ENCODE measurements at regions not wholly inside any gene's neighbourhood (a gene's known extent, or its start where the extent isn't known, plus 50 kb on each side); places are given as distances from the start of the nearest gene placed in this dataset.
"Not testable (repeated sequence)": the region's sequence is repeated elsewhere in the genome, so short reads cannot be mapped to it uniquely, and the experiment has no call there.

DNA sequence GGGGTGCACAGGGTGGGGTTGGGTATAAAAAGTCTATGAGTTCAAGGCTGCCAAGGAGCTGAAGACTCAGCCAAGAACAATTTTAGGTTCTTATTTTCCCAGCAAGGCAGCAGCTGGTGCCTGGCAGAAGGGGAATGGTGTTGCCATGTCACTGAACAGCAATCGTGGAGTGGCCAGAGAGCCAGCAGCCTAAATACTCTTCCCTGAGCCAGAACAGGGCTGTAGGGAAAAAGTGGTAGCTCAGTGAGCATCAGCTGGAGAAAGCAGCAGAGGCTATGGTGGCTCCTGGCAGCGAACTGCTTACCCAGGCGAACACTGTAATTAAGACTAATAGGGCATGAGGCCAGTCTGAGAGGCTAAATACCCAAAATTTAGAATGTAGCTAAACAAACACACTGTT is 334.9 kb downstream of the RMST start:
- no peak for DNase-seq (ENCODE audit: low spot score)

DNA sequence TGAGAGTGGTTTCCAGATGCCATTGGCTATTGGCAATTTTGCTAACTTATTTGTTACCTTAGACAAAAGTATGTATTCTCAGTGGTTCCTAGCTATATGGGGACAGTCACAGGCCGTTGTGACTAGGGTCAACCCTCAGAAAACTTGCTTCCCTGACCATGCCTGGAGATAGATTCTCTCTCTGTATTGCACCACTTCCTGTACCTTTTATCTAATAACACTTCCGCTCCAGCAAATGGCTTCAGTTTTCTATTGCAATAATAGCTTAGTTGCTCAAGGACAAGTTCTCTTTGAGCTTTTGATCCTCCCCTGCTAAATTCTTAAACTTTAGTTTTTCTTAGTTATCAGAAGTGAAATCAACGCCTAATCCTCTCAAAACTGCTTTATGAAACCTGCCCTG is 338.0 kb downstream of the RMST start:
- no peak for DNase-seq (ENCODE audit: low spot score)

DNA sequence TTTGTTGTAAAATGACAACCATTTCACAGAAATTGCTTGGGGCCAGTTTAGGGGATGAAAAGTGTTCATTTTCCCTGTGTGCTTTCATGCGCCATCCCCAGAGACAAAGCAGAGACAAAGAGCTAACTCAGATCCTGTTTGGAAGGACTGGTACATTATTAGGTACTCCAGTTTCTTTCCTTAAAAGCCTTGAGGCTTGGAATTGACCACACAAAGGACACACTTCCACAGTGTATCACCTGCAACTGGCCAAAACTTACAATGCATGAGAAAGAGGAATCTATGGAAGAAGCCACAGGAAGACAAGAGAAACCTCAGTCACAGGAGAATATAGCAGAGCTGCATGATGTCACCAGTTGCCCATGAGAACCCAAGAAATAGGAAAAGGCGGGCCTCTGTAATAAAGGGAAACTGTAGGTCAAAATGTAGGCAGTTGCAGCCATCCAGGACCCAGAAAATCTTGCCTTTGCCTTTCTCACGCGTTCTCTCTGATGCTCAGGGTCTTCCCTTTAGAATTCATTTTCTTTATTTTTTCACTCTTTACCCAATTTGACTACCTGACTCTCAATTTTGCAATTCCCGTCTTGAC is 339.0 kb downstream of the RMST start:
- no peak for DNase-seq (ENCODE audit: low spot score)

DNA sequence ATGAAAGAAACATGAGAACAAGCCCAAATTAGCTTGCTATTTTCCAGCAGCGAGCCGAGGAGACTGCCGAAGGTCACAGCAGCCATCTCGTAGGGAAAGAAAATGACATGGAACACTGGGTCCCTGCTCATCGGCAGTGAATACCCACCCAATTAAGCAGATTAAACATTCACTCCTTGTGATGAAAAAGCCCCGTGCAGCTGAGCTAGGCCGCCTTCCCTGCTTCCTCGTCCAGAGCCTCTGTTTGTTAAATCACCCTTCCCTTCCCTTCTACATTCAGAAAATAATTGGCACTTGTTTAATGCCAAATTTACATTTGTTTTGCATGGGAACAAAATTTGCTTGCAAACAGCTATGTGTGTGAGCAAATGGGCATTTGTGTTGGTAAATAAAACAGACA is 342.5 kb downstream of the RMST start:
- no peak for DNase-seq (ENCODE audit: low spot score)

DNA sequence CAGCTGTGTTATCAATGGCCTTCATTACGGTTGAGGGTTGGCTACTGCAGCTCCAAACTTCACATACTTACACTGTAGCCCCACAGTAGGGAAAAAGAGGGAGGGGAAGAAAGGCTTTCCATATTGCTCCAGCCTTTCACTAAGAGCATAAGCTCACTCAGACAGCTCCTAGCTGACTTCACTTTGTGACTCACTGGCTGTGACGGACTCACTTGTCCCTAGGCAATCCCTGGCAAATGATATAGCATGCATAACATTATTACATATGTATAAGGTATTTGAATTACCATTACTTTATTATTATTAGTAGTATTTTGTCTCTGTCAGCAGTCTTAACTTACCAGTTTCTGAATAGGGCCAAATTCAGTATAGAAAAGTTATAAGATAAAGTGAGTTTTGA is 350.7 kb downstream of the RMST start:
- DNase-seq (ENCODE audit: low spot score): no peak

DNA sequence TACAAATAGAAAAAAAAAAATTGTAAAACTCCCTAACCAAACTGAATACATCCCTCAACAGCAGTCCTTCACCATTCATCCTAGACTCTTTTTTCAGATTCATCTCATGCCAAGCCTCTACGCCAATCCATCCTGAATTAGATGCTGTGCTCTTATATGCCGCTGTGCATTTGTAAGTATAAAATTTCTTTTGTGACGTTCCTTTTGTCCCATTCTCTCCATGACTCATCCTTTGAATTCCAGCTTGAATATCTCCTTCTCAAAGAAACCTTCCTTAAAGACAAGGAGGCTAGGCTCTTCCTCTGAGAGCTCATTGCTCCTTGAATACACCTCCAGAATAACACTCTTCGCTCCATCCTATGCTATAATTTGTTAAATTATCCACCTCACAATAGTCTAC is 359.2 kb downstream of the RMST start:
- no peak for DNase-seq (ENCODE audit: low spot score)

DNA sequence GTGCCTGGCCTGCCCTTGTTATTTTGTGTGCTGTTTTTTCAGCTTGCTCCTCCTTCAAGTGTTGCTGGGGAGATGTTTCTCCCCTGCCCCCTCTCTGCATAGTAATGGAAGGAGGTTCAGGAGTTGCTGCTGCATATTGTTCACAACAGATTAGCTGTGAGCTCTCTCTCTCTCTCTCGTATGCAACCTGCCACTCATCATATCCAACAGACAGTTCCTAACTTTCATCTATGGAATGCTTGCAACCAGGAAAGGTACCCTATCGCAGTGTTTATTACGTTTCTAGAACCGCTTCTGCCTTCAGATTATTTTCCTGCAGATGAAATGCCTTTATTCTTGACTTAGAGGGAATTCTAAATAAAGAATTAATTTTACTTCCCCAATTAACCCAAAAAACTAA is 372.9 kb downstream of the RMST start:
- no peak for DNase-seq (ENCODE audit: low spot score)

DNA sequence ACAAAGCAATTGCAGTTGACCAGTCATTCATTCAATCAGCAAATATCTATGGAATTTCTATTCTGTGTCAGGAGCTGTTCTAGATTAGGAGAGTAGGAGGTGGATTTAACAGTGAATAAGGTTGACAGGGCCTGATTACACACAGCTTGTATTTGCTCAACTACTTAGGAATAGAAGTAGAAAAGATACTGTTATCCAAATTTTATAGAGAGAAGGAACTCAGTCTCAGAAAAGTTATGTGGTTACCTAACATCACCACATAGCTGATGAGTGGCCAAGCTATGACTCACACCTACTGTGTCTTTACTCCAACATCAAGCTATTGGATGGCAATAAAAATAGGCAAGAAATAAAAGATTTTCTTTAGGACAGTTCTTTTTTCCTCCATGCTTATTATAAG is 374.8 kb downstream of the RMST start:
- DNase-seq (ENCODE audit: low spot score): peak; percentile 15

DNA sequence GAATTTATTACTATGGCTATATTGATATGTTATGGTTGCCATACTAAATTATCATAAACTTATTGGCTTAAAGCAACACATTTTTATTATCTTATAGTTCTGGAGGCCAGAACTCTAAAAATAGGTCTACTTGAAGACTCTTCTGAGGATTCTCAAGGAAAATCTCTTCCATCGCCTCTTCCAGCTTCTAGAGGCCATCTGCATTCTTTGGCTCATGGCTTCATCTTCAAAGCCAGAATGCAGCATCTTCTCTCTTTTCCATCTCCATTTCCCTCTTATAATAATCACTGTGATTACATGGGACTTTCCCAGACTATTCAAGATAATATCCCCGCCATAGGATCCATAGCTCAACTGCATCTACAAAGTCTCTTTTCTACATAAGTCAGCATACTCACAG is 385.4 kb downstream of the RMST start:
- DNase-seq (ENCODE audit: low spot score): no peak

DNA sequence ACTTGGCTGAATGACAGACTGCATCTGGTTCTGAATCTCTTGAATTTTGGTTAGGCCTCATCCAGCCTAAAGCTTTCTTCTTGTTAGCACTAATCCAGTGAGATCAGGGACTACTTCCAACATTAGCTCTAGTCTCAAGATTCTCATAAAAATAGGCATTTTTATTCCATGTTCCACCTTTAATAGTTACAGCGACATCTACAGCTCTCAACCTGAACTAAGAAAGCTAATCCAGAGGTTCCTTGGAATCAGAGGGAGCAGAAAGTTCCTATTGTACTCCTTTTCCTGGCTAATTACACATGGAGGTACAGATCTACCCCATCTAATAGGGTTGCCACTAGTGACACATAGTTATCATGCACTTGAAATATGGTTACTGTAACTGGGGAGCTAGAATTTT is 391.9 kb downstream of the RMST start:
- no peak for DNase-seq (ENCODE audit: low spot score)

DNA sequence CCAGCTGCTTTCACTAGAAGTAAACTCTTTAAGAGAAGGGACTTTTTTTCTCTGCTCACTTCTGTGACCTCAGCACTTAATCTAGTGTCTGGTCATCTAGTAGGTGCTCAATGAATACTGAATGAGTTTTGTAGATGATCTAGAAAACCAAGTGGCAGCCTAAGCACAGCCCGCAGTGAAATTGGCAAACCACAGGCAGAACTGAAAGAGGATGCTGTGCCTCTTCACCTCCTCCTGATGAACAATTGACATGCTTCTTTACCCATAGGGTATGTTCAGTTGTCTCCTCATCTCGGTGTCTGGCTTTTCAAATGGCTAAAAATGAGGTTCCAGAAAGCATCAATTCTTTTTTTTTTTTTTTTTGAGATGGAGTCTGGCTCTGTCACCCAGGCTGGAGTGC is 399.5 kb downstream of the RMST start:
- no peak for DNase-seq (ENCODE audit: low spot score)

DNA sequence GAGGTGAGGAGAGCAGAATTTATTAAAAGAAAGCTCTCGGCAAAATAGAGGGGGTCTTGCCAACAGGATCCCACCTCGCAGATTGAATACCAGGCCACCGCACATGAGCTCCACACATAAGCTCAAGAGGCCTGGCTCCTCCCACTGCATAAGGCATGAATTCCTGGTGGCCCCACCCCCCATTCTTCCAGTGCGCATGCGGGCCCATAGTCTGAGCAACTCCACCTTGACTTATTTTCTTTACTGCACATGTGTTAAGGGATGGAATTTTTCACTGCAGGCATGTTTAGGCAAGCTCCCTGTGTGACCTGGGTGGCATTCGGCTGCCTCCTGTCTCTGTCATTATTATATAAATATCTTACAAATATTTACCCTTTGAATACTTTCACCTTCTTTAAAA is 412.5 kb downstream of the RMST start:
- no peak for DNase-seq (ENCODE audit: low spot score)

DNA sequence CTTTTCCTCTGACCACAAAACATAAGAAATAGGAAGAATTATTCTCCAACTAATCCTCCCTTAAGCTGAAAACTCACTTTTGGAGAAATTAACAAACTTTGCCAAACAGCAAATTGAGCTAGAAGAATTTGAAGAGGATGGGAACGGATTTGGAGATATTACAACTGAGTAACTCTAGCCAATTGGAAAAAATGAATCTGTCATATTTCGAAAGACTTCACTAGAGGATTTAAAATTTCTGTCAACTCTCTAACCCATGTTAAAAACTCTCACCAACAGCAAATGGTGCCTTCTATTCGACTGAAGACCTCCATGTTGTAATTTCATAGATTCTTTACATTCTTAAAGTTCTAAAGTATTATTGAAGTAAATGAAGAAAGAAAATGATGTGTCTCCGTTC is 414.2 kb downstream of the RMST start:
- no peak for DNase-seq (ENCODE audit: low spot score)

DNA sequence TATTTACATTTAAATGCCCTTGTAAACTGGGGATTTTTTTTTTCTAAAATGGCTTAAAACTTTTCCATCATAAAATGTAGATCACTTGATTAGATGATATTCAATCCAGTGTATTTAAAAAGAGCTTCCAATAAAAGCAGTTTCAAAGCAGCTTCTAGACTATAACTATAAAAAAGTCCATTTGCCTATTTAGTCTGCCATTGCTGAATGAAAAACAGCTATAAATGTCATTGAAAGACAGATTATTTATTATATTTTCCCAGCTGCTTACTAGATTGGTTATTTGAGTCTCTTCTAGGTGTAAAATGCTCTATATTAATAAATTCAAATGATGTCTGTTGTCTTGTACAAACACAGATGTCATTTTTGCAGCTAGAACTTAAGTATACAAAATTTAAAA is 414.8 kb downstream of the RMST start:
- DNase-seq (ENCODE audit: low spot score): no peak

DNA sequence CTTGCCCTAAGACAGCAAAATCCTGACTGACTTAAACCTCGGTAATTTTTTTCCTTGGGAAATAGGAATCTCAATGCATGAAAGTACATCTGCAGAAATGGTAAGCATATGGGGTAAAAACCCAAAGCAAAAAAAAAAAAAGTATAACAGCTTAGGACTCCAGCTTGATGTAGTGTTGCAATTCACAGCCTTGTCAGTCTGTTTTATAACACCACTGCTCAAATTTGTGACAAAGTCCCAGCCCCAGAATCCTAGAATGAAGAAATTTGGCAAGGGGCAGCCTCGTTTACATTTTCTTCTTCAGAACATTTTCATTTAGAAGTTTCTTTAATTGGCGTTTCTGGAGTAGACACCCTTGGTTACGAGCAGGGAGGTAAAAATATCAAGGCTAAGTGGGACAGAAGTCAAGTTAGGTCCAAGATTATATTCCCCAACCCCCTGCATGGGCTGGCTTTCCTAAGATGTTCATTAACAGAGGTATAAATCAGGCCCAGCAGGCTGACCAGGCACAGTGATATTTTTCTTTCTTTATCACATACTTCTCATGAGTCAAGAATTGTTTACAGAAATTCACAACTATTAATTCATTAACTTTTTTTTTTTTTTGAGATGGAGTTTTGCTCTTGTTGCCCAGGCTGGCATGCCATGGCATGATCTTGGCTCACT is 424.0 kb downstream of the RMST start:
- DNase-seq (ENCODE audit: low spot score): no peak

DNA sequence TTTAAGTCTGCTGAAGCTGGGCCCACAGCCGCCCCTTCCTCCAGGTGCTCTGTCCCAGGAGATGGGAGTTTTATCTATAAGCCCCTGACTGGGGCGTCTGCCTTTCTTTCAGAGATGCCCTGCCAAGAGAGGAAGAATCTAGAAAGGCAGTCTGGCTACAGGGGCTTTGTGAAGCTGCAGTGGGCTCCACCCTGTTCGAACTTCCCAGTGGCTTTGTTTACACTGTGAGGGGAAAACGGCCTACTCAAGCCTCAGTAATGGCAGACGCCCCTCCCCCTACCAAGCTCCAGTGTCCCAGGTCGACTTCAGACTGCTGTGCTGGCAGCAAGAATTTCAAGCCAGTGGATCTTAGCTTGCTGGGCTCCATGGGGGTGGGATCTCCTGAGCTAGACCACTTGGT is 435.3 kb downstream of the RMST start:
- not testable (repeated sequence) for DNase-seq (ENCODE audit: low spot score)

DNA sequence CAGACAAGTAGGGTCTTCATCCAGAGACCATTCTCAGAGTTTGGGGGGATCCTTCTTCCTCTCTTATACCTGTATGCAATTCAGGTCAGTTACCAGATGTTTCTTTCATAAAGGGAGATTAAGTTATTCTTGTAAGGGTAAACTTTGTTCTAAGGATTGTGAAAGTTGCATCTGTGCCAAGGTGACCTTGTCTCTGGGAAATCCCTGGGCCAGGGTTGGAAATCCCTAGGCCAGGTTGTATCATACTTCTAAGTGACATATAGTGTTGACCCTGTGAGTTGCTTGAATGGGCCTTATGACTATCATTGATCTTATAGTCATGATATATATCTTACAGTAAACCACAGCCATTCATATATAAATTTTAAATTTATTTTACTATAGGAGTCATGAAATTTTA is 436.9 kb downstream of the RMST start:
- no peak for DNase-seq (ENCODE audit: low spot score)

DNA sequence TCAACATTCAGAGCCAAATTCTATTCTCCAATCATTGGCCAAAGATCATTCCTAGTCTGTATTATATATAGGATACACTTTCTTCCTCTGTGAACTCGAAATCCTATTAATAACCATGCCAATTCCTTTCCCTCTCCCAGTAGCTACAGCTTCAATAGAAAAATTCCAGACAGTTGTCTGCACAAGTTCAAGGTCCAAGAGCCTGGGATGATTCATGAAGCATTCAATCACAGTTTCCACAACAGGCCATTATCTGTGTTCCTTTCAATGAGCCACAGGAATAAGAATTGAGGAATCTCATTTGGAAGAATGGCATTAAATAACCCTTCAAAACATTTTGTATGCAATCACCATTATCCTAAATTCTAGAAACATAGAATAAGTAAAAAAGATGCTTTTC is 437.4 kb downstream of the RMST start:
- no peak for DNase-seq (ENCODE audit: low spot score)

DNA sequence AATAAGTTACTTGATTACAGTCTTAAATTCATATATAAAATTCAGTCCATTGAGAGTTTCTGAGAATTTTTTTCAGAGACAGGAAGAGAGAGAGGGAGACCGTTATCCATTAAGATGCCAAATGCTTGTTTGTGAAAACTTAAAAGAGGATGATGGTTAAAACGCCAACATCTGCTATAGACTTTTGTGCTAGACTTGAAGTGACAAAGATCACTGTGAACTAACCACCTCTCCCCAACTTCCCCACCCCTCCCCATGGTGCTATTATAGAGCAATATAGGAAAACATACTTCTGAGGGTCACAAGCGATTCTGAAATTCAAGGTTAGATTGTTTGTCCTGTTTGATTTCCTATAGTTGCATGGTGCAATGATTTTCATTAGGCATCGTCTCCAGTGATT is 440.8 kb downstream of the RMST start:
- DNase-seq (ENCODE audit: low spot score): no peak

DNA sequence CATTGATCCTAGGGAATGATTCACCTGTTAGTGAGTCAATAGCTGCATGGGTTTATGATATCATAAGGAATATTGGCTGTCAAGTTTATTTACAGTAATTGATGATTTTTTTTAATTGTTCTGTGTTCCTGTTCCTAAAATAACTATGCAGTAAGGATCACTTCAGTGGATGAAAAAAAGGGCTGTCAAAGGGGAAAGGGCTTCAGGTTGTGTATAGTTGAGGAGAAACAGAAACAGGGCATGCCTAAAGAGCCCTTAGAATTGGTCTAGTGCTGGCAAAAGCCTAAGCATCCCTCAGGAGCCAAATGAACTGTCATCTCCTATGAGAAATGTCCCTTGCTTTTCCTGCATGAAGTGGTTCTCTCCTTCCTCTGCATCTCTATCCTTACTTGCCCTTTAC is 444.9 kb downstream of the RMST start:
- DNase-seq (ENCODE audit: low spot score): no peak

DNA sequence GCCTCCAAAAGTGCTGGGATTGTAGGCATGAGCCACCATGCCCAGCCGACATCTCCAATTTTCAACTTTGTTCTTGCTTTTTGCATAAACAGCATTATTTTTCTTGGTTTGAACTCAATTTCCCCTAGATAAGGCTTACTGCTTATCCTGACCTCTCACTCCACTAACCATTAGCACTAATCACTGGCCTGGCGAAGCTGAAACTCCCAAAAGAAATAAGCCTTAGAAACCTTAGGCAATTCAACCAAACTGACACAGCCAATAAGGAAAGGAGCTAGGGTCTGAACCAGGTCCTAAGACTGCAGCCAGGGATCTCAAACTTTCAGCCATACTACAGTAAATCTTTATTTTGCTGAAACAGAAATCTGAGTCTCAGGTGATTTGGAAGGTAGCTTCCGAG is 448.0 kb downstream of the RMST start:
- no peak for DNase-seq (ENCODE audit: low spot score)

DNA sequence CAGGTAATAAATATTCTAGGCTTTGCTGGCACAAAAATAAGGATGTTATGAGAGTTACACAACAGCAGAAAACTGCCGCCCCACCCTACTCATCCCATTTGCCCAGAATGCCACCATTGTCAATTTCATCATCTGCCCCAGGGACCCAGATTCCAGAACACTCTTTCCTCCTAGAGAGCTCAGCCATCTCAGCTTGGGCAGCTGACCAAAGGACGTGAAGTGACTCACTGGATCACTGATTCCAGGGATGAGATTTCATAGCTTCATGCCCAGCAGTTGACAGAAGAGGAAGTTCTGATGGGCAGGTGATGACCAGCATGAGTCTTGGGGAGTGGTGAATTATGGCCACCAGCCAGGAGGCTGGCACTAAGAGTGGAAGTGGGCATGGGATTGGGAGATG is 450.3 kb downstream of the RMST start:
- DNase-seq (ENCODE audit: low spot score): no peak

DNA sequence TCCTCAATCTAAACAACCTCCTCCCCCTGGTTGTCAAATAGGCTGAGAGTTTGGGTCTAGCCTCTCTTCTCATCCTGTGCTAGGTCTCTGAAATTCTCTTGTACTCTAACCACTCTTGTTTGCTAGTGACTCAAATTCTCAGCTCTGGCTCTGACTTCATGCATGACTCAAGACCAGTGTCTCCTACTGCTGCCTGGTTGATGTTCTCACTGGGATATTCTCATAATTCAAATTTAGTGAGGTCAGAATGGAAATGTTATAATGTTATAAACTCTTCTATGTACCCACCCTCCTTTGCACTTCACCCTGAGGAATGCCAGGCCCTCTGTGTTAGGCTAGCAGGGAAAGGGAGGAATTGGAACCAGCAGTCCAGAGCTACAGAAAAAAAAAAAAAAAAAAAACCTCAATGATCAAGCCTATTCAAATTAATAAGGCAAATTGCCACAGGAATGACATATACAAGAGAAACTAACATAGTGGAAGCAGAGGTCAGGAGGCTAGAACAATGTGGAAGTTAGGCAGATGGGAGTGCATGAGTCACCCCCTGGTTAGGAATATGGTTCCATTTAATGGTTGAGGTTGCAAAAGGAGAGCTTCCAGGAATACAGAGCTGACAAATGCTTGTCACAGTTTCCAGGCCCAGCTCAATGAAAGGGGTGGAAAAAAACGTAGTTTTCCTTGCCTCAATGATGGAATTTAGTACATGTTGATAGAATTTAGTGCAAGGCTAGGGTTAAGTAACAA is 459.5 kb downstream of the RMST start:
- DNase-seq (ENCODE audit: low spot score): peak; percentile 44

DNA sequence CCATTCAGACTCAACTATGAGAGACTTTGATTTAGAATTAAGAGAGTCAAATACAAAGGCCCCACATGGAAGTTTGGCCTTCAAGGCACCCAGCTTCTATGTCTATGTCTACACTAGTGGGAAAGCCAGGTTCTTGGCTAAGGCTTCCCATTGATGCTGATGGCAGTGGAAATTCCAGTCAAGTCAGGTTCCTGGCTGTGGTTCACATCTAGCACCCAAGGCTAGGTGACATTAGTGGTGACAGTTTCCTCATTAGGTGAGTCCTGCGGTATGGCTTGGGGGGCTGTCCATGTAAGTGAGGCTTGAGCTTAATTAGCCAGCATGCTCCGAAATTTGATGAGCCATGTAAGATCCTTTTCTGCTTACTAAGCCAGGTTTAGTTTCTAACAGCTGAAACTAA is 460.9 kb downstream of the RMST start:
- no peak for DNase-seq (ENCODE audit: low spot score)
